ACC112 (cell line): ENCODE measurements at regions not wholly inside any gene's neighbourhood (a gene's known extent, or its start where the extent isn't known, plus 50 kb on each side); places are given as distances from the start of the nearest gene placed in this dataset.
A peak's percentile ranks its signal among the peaks of the same experiment; 100 is the strongest.
"Not testable (repeated sequence)": the region's sequence is repeated elsewhere in the genome, so short reads cannot be mapped to it uniquely, and the experiment has no call there.

Experiments
- H2AFZ ChIP-seq: fragments of 200-600 bp; sonication (generic); one replicate; pipeline ENCODE4 v1.6.0; 2017; ENCODE audit warnings: antibody characterized with exemption, low read length; ENCODE audit not compliant: unreplicated experiment
- H3K27ac ChIP-seq: fragments of 200-600 bp; sonication (generic); 2 replicates; pipeline ENCODE4 v1.5.1; 2014; ENCODE audit warnings: low read depth, mild to moderate bottlenecking, antibody characterized with exemption, low read length, moderate library complexity
- H3K27me3 ChIP-seq: fragments of 200-600 bp; sonication (generic); 2 replicates; pipeline ENCODE4 v1.6.1; 2014; ENCODE audit warnings: mild to moderate bottlenecking, antibody characterized with exemption, low read length, moderate library complexity, mixed read lengths; ENCODE audit not compliant: insufficient read depth
- H3K36me3 ChIP-seq: fragments of 200-600 bp; sonication (generic); 2 replicates; pipeline ENCODE4 v1.6.1; 2016; ENCODE audit warnings: mild to moderate bottlenecking, antibody characterized with exemption, low read length, moderate library complexity, mixed read lengths; ENCODE audit not compliant: insufficient read depth
- H3K4me1 ChIP-seq: fragments of 200-600 bp; sonication (generic); one replicate; pipeline ENCODE4 v1.6.1; 2016; ENCODE audit warnings: low read length, mixed read lengths; ENCODE audit not compliant: insufficient read depth, unreplicated experiment, control insufficient read depth
- H3K4me3 ChIP-seq: fragments of 200-600 bp; sonication (generic); 2 replicates; pipeline ENCODE4 v1.5.1; 2014; ENCODE audit warnings: mild to moderate bottlenecking, low read depth, low read length
- H3K79me2 ChIP-seq: fragments of 200-600 bp; sonication (generic); one replicate; pipeline ENCODE4 v1.6.0; 2016; ENCODE audit warnings: low read length; ENCODE audit not compliant: control insufficient read depth, unreplicated experiment, insufficient read depth

- not testable (repeated sequence) for H3K4me3 ChIP-seq, H3K27me3 ChIP-seq, H3K4me1 ChIP-seq, H3K79me2 ChIP-seq, H3K36me3 ChIP-seq, H2AFZ ChIP-seq, H3K27ac ChIP-seq
These were observed 78.0 kb downstream of the CHRD start for GRCh38 chr3:184457784-184458377.

GRCh38 chr3:184459355-184459754 is 79.5 kb downstream of the CHRD start:
- Histone ChIP-seq H3K4me1 (peaks cover 8% of the 10 kb centered on the region), H3K27ac (peak overlapping the region; percentile 47; the same call in 1 of the 2 replicates), H2AFZ (no peak overlapping the region)

GRCh38 chr3:184460276-184460675 is 80.4 kb downstream of the CHRD start:
- Histone ChIP-seq H3K27ac (no peak overlapping the region), H2AFZ (no peak overlapping the region)

More at GRCh38 chr3:184459355-184459754, 79.5 kb downstream of the CHRD start:
- no peaks in the 10 kb centered on the region for H3K79me2 ChIP-seq
- H3K36me3 ChIP-seq: no peaks in the 10 kb centered on the region
- H3K27me3 ChIP-seq: peaks cover 9% of the 10 kb centered on the region; the same call in 1 of the 2 replicates
- H3K4me3 ChIP-seq: no peak overlapping the region

GRCh38 chr3:184461219-184461618 is 81.4 kb downstream of the CHRD start:
- H3K4me1 ChIP-seq: peaks cover 16% of the 10 kb centered on the region
- H3K4me3 ChIP-seq: no peak overlapping the region
- H2AFZ ChIP-seq: no peak overlapping the region
- H3K27me3 ChIP-seq: 0 out of 2 replicates have a peak, but pooled peaks cover 3% of the 10 kb centered on the region
- H3K36me3 ChIP-seq: no peaks in the 10 kb centered on the region
- H3K27ac ChIP-seq: no peak overlapping the region
- no peaks in the 10 kb centered on the region for H3K79me2 ChIP-seq

More at GRCh38 chr3:184460276-184460675, 80.4 kb downstream of the CHRD start:
- Histone ChIP-seq H3K36me3 (no peaks in the 10 kb centered on the region), H3K79me2 (no peaks in the 10 kb centered on the region), H3K4me3 (no peak overlapping the region), H3K4me1 (peaks cover 12% of the 10 kb centered on the region), H3K27me3 (peaks cover 9% of the 10 kb centered on the region; the same call in 1 of the 2 replicates)

GRCh38 chr3:184465883-184466412 is 86.1 kb downstream of the CHRD start:
- peaks cover 3% of the 10 kb centered on the region for H3K27me3 ChIP-seq
- no peak overlapping the region for H3K4me3 ChIP-seq
- peaks cover 8% of the 10 kb centered on the region for H3K4me1 ChIP-seq
- no peaks in the 10 kb centered on the region for H3K36me3 ChIP-seq
- H3K79me2 ChIP-seq: no peaks in the 10 kb centered on the region
- no peak overlapping the region for H2AFZ ChIP-seq
- no peak overlapping the region for H3K27ac ChIP-seq

- H3K36me3 ChIP-seq: no peaks in the 10 kb centered on the region
- no peaks in the 10 kb centered on the region for H3K79me2 ChIP-seq
- H3K27me3 ChIP-seq: peaks cover 9% of the 10 kb centered on the region
- H3K4me1 ChIP-seq: peaks cover 8% of the 10 kb centered on the region
- H3K4me3 ChIP-seq: no peak overlapping the region
- no peak overlapping the region for H3K27ac ChIP-seq
- no peak overlapping the region for H2AFZ ChIP-seq
These were observed 86.6 kb downstream of the CHRD start for GRCh38 chr3:184466413-184466960.

GRCh38 chr3:184467171-184467570 is 87.3 kb downstream of the CHRD start:
- Histone ChIP-seq H3K27ac (no peak overlapping the region), H3K27me3 (peaks cover 15% of the 10 kb centered on the region), H3K79me2 (no peaks in the 10 kb centered on the region), H2AFZ (no peak overlapping the region), H3K4me1 (peaks cover 8% of the 10 kb centered on the region), H3K36me3 (no peaks in the 10 kb centered on the region), H3K4me3 (no peak overlapping the region)

- Histone ChIP-seq H3K4me3 (no peak overlapping the region), H3K4me1 (peaks cover 2% of the 10 kb centered on the region), H3K27ac (no peak overlapping the region), H3K79me2 (no peaks in the 10 kb centered on the region), H3K27me3 (peaks cover 49% of the 10 kb centered on the region), H3K36me3 (no peaks in the 10 kb centered on the region), H2AFZ (no peak overlapping the region)
These were observed 90.7 kb downstream of the CHRD start for GRCh38 chr3:184470551-184470950.

GRCh38 chr3:184471439-184471838 is 90.1 kb upstream of the EPHB3 start:
- no peak overlapping the region for H3K4me3 ChIP-seq
- H3K27me3 ChIP-seq: peaks cover 58% of the 10 kb centered on the region
- no peaks in the 10 kb centered on the region for H3K36me3 ChIP-seq
- no peaks in the 10 kb centered on the region for H3K79me2 ChIP-seq
- H3K4me1 ChIP-seq: no peaks in the 10 kb centered on the region
- no peak overlapping the region for H2AFZ ChIP-seq
- H3K27ac ChIP-seq: no peak overlapping the region

GRCh38 chr3:184472723-184473428 is 88.7 kb upstream of the EPHB3 start:
- no peak overlapping the region for H2AFZ ChIP-seq
- H3K27me3 ChIP-seq: peaks cover 72% of the 10 kb centered on the region
- no peak overlapping the region for H3K27ac ChIP-seq
- no peak overlapping the region for H3K4me3 ChIP-seq
- no peaks in the 10 kb centered on the region for H3K79me2 ChIP-seq
- no peaks in the 10 kb centered on the region for H3K36me3 ChIP-seq
- H3K4me1 ChIP-seq: no peaks in the 10 kb centered on the region
